ENCODE measurements at regions not wholly inside any gene's neighbourhood (a gene's known extent, or its start where the extent isn't known, plus 50 kb on each side); places are given as distances from the start of the nearest gene placed in this dataset.

DNA sequence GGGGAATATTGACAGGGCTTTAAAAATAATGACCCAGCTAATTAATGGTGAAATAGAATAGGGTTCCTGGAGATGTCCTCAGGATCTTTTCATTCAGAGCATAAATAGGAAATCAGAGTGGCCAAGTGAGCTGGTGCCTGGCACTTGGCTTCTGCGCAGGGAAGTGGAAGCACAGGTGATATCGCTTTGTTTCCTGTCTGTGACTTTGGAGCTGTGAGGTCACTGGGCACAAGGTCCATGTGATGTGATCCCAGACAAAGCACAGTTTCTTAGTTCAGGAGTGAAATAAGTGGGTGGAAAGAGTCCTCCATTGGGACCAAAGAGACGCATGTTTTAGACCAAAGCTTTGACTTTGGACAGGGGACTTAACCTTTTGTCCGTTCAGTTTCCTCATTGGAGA is 338.3 kb downstream of the CYRIA start:
- DNase-seq: no peak

DNA sequence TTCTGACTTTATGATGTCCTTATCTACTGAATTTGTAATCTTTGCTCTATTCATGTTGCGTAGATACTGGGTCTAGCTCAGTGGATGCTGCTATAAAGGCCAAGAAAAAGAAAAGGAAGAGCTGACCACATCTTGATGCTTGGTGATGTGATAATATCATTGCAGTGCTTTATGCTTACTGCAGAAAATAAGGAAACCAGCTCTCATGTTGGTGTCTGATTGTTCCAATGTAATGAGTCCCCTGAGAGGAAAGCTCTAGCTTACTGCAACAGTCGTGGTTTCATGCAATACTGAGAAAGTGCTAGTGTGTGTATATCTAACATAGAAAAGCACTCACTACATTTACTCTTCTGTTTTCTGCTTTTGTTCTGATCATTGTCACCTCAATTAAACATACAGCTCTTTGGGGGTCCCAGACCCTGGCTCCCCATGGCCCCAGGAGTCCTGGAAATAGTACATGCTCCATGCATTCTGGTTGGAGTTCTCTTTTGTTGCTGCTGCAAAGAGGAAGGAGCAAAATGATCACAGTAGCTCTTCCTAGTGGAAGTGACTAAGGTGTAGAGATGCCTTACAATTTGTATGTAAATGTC is 338.8 kb downstream of the CYRIA start:
- DNase-seq: no peak

DNA sequence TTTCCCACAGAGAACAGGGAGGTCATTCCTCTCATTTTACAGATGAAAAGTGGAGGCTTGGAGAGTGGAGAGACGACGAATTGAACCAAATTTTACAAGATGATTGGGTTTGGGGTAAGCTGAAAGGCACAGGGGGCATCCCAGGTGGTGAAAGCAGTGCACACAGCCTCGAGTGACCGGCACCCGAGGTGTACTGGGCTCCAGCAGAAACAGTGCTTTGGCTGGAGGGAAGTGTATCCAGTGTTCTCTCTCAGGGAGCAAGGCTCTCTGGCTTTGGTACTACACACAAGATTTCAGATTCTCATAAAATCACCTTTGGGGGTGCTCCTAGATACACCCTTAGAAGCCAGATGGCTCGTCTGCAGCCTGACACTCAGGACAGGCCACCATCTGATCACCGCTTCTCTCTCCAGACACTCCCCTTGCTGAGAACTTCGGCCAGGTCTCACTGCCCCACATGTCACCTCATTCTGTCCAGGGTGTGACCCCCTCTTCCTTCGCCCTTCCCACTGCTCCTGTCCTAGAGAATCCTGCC is 339.6 kb downstream of the CYRIA start:
- DNase-seq: no peak

DNA sequence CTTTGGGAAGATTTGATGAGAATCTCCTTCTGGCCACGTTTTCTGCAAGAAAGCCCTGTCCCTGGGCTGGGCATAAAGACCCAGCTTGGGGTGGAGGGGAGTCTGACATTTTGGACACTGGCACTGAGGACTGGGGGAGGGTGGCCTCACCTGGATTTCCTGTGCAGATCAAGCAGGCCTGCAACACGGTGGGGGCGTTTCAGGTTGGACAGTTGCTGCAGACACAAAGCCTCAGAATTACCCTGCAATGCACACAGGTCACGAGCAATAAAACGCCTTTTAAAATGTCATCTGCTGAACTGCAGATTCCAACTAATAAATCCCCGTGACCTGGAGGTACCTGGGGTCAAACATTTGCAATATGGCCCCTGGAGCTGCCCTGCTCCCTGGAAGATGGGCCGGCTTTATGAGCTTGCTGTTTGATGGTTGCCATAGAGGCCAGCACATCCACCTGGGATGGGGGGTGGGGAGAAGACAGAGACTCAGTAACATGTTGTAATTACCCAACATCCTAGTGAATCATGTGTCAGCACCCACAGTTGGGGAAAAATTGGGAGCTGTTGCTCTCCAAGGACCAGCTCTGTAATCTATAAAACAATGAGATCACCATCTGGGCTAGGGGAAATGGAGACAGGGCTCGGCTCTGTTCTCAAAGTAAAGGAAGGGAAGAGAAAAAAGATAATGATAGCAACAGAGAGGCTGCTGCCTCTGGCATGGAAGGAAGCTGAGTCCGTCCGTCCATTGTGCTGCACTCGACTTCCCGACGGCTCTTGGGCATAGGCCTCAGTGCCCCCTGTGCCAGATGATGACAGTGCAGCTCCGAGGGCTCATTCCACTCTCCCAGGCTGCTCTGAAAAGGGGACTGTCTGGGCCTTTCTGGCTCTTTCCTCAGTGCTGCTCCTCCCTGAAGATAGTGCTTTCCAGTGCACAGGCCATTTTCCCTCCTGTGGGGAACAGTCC is 340.3 kb downstream of the CYRIA start:
- no peak for DNase-seq

GRCh38 chr2:16324544-16324937 is 341.1 kb downstream of the CYRIA start:
- no peak for DNase-seq

GRCh38 chr2:16323551-16324543 is 341.8 kb downstream of the CYRIA start:
- no peak for DNase-seq

GRCh38 chr2:16323126-16323520 is 342.5 kb downstream of the CYRIA start:
- DNase-seq: no peak

GRCh38 chr2:16322308-16323125 is 343.1 kb downstream of the CYRIA start:
- DNase-seq: no peak

DNA sequence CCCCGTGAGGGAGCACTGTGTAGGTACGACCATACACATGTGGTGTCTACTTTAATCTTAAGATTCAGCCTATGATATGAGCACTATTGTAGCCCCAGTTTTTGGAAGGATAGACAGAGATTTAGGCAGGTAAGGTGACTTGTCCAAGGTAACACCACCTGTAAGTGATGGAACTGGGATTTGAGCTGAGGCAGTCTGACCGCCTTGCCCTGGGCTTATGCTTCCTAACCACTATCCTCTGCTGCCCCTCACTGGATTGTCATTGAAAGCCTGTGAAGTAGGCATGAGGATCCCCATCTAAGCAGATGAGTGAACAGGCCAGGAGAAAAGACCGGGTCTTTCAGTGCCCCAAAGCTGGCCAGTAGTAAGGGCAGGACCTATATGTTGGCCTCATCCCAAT is 343.8 kb downstream of the CYRIA start:
- DNase-seq: no peak

DNA sequence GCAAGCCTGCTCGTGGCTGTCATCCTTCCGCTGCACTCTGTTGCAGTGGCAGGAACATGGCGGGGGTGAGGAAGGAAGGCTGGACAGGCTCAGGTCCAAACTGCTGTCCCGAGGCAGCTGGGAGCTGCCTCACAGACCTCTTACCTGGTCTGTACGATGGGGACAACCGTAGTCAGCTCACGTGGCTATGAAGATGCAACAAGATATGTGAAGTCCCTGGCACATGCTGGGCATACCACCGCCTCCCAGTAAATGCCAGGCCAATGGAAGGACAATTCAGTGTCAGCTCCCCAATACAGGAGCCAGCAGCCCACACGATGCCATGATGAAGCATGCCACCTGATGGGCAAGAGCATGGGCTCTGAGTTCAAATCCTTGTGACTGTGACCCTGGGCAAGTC is 344.4 kb downstream of the CYRIA start:
- no peak for DNase-seq

DNA sequence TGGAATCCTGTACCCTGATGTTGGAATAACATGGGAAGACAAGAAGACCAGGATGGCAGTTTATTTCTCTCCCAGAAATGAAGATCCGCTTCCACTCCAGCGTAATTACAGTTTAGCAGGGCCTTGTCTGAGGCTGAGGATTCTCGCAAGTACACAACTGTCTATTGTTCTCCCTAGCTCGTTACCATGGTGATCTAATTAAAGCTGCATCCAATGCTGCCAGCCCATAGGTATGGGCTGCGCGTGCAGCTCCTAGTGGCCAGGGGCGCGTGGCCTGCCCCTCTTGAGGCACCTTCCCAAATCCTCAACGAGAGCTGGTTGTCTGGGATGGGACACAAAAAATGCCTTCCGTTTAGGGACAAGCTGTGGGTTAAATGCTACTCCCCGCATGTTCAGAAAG is 344.9 kb downstream of the CYRIA start:
- no peak for DNase-seq

GRCh38 chr2:16319551-16320121 is 346.0 kb downstream of the CYRIA start:
- no peak for DNase-seq

DNA sequence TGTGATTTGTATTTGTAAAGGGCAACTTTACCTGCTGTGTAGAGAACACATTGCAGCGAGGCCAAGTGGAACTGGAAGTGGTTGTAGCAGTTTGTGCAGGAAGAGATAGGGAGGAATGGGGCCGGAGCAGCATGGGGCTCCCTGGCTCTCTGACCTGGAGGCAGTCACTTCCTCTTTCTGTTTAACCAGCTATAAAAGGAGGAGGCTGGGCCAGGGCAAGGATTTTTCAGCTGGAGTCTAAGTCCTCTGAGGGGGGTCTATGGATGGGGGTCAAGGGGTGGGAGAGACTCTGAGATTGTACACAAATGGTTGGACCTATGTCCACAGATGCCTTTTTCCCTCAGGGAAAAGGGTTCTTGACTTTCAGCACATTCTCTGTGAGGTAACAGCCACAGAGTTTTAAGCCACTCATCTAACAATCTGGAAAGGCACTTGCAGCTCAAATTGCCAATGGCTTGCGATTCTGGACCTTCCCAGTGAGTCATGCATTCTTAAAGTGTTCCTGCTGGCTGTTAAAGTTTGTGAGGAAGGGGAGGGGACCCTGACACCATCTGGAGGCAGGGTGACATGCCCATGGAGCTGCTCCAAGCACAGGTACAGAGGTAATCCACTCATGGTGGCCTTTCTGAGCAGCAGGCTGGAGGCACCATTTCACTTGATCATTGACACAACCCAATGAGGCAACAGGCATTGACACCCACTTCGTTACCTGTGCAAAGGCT is 347.0 kb downstream of the CYRIA start:
- DNase-seq: no peak

GRCh38 chr2:16318051-16318450 is 347.6 kb downstream of the CYRIA start:
- DNase-seq: no peak

DNA sequence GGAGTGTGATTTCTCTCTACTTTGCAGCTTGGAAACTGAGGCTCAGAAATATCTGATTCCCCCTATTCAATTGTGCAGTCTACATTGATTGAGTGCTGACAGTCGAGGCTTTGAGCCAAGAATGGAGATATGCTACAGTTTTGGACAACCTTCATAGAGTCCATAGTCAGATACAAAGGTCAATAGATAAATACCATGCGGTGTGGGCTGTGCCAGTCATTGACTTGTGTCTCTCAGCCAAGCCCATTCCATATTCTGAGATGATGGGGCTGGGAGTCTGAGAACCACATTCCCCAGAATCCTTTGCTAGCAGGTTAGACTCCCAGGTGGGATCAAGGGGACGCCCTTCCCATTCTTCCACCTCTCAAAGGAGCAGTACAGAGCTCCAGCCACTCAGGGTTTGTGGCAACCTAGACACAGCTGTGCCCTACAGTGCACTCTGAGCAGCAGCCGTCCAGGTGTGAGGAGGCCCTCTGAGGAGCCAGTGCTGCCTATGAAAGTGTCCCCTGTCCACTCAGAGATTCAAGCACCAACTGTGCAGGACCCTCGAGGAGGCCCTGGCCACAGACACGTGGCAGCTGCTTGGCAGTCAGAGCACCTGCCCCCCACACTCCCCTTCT is 348.3 kb downstream of the CYRIA start:
- no peak for DNase-seq

DNA sequence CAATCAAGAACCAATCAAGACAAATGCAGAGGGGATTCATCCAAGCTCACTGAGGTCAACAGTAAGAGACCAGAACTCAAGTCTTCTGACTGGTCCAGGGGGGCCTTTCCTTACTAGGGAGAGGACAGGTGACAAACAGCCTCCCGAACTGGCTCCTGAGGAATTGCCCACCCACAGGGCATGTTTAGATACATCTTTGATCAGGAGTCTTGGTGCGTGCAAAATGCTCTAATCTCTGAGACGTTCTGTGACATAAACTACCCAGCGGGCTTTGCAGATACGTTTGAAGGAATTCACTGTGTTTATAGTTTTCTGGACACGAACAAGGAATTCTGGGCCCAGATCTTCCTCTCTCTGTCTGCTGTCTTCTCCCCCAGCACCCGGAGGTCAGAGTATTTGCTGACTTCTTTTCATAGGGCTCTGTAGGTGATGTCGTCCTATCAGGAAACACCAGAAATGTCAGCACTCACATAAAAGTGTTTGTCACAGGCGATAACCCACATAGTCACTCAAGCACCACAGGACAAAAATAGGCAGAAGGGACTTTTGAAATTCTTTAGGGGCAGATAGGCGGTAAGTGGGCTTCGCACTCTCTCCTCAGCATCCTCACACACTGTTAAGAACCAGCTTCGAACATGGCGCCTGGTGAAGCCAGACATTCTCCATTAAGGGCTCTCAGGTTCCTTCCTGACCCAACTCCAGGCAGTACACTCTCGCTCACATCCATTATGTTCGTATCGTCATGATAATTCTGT is 349.0 kb downstream of the CYRIA start:
- no peak for DNase-seq

DNA sequence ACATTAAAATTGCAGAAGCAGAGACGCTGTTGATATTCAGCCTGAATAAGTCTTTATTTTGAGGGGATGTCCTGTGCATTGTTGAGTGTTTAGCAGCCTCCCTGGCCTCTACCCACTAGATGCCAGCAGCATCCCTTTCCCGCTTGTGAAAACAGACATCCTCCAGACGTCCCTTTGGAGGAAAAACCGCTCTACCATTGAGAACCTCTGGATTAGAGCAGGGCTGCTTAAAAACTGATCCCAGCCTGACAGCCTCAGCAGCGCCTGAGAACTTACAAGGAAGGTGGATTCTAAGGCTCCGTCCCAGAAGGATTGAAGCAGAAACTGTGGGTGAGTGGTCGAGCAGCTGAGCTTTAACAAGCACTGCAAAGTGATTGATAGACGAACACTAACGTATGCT is 349.7 kb downstream of the CYRIA start:
- DNase-seq: no peak

DNA sequence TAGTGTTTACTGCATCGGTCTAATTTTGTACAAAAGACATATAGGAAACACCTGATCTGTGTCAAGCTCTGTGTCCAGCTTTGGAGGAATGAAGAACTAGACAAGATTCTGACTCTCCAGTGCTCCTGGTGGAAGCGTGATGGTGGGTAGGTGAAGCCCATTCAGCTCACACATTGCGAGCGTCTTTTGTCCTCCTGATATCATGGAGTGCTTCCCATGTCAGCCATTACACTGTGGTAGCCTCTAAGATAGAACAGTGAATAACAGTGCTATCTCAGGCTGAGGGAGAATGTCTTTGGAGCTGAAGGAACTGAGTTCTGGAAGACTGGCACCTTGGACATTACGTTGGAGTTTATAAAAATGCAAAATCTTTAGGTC is 350.2 kb downstream of the CYRIA start:
- DNase-seq: no peak

DNA sequence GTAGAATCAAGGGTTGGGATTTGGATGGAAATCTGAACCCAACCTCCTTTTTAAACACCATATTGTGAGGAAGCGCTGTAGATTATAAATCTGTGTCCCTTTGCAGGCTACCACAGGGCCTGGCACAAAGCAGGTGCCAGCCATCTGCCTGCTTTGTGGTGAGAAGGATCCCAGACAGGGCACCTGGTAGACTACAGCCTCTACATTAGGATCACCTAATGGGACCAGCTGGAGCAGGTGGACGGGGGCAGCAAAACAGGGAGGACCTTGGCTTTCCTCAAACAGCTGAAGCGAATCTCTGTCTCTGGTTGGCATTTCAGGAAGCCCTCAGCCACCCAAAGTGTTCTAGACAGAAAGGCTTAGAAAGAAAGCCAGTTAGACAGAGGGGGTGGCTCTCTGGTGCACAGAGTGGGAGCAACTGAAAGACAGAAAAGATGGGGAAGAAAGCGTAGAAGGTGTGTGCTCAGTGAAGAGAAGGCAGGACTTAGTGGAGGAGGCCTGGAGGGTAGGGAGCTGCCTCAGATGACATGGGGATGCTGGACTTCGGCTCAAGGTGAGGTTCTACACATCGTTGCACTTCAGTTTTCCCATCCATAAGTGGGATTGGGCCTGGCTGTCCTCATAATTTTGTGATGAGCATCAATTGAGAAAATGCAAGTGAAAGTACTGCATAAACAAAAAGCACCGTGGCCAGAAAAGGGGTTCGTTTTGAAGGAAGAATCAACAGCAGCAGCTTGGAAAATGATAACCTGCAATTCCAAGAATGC is 350.8 kb downstream of the CYRIA start:
- DNase-seq: no peak
